ENCODE measurements at regions not wholly inside any gene's neighbourhood (a gene's known extent, or its start where the extent isn't known, plus 50 kb on each side); places are given as distances from the start of the nearest gene placed in this dataset.

- dilution Hi-C loops (cut with HindIII; ENCODE audit: low sequenced_read_pairs, unreplicated experiment) (no loop called here), in situ Hi-C loops (cut with MboI; ENCODE audit: low sequenced_read_pairs) (no loop called here), intact Hi-C loops (cut with micrococcal nuclease) (no loop called here)
- H3K18ac ChIP-seq (ENCODE audit: low read depth, low read length) = no peak overlapping the region
- ATAC-seq (ENCODE audit: low read depth) (no peak), DNase-seq (no peak)
- no peaks in the 10 kb centered on the region for H3K9me3 ChIP-seq (ENCODE audit: control insufficient read depth, insufficient read depth, low read length)
- CTCF ChIA-PET = no interaction called here
- H4K8ac ChIP-seq (ENCODE audit: low read depth in 2 of 2, low read length in 2 of 2) = no peak overlapping the region
- H2AFZ ChIP-seq (replicated peaks; ENCODE audit: low read length, poor library complexity) = no peak overlapping the region
- H2AK5ac ChIP-seq (ENCODE audit: low read depth, low read length) = no peak overlapping the region
- no peak overlapping the region for H3K14ac ChIP-seq (replicated peaks; ENCODE audit: low read depth, low read length)
- no peak overlapping the region for H2AK9ac ChIP-seq (replicated peaks; ENCODE audit: low read depth, low read length, poor library complexity)
- BruUV-seq (replicated peaks) = no TSS peak
- H3K9ac ChIP-seq (ENCODE audit: low read depth, low read length) = no peak overlapping the region
- H3K27ac ChIP-seq (ENCODE audit: insufficient read depth, low read length) = no peak overlapping the region
- H3K4ac ChIP-seq (ENCODE audit: low read depth, low read length) = no peak overlapping the region
- no peaks in the 10 kb centered on the region for H3K79me1 ChIP-seq (ENCODE audit: low read depth in 1 of 2, low read length in 2 of 2)
- no peaks in the 10 kb centered on the region for H3K4me1 ChIP-seq (ENCODE audit: control insufficient read depth, insufficient read depth, low read length)
- no peak overlapping the region for H2BK5ac ChIP-seq (ENCODE audit: low read depth, low read length, poor library complexity, severe bottlenecking)
- H3K9me1 ChIP-seq (ENCODE audit: insufficient read depth, low read length) = no peaks in the 10 kb centered on the region
- TF ChIP-seq RCOR1 (IDR thresholded peaks at IDR 0.05; ENCODE audit: insufficient replicate concordance, low read length) (no peak), NFE2L2 (IDR thresholded peaks at IDR 0.05; ENCODE audit: low read depth, low read length) (no peak), RFX5 (IDR thresholded peaks at IDR 0.05; ENCODE audit: low read depth, low read length) (no peak), CTCF (conservative IDR thresholded peaks at IDR 0.05; ENCODE audit: low read depth, low read length) (no peak)
- H4K5ac ChIP-seq (ENCODE audit: low read depth, low read length) = no peak overlapping the region
- H2BK20ac ChIP-seq (ENCODE audit: low read depth, low read length) = no peak overlapping the region
- peaks cover 4% of the 10 kb centered on the region for H3K27me3 ChIP-seq (ENCODE audit: control insufficient read depth, insufficient read depth, low read length)
- no peaks in the 10 kb centered on the region for H4K20me1 ChIP-seq (ENCODE audit: insufficient read depth, low read length)
- no peak overlapping the region for H2BK15ac ChIP-seq (ENCODE audit: low read depth, low read length)
- H3K23ac ChIP-seq (ENCODE audit: low read depth, low read length) = no peak overlapping the region
- no peak overlapping the region for H4K91ac ChIP-seq (ENCODE audit: insufficient read depth, low read depth, low read length)
- POLR2A ChIA-PET (ENCODE audit: unreplicated experiment) = no interaction called here
- no peak overlapping the region for H3K56ac ChIP-seq (ENCODE audit: extremely low read depth, insufficient read depth, low read length)
- H2BK120ac ChIP-seq (ENCODE audit: low read depth, low read length) = no peak overlapping the region
- no peak overlapping the region for H3K4me2 ChIP-seq (ENCODE audit: low read depth, low read length)
- no peaks in the 10 kb centered on the region for H3K36me3 ChIP-seq (ENCODE audit: control insufficient read depth, insufficient read depth, low read length)
- H3K4me3 ChIP-seq (ENCODE audit: insufficient read depth, low read depth, low read length) = no peak overlapping the region
- 63% methylated on average over 3 of the region's 4 CpGs; no CpG with 5 or more reads in 1 of the 2 experiments for WGBS, 2 experiments (ENCODE audit: extremely low coverage in 2 of 2, insufficient read length in 1 of 2)
Observed at GRCh38 chr4:71665358-71665757, 118.5 kb downstream of the GC start.

Data from IMR-90 (cell line).